ENCODE measurements at regions not wholly inside any gene's neighbourhood (a gene's known extent, or its start where the extent isn't known, plus 50 kb on each side); places are given as distances from the start of the nearest gene placed in this dataset.

DNA sequence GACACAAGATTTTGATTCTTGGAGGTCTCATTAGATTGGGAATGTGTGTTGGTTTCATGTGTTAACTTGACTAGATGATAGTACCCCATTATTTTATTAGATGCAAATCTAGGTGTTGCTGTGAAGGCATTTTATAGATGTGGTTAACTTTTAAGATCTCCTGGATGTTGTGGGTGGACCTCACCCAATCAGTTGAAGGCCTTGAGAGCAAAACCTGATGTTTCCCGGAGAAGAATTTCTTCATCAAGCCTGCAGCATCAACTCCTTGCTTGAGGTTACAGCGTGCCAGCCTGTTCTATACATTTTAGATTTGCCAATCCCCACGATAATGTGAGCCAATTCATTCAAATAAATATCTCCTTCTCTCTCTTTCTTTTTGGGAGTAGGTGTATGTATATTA is 66.8 kb upstream of the EXOC2 start:
- DNase-seq: no peak

DNA sequence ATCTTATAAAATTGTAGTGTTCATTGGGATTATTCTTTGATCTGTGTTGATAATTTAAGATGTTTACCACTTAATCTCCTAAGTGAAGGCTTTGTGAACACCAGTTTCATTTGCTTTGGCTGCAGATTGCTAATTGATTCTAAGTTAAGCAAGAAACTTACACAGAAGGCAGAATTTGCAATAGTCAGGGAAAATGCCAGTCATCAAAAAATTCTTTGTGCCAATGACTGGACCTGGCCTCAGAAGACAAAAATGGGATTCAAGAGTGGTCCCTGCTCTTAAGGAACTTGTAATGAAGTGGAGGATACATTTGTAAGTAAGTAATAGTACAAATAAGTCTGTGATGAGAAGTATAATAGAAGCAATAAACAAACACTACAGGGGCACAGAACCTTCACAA is 63.3 kb upstream of the EXOC2 start:
- no peak for DNase-seq

DNA sequence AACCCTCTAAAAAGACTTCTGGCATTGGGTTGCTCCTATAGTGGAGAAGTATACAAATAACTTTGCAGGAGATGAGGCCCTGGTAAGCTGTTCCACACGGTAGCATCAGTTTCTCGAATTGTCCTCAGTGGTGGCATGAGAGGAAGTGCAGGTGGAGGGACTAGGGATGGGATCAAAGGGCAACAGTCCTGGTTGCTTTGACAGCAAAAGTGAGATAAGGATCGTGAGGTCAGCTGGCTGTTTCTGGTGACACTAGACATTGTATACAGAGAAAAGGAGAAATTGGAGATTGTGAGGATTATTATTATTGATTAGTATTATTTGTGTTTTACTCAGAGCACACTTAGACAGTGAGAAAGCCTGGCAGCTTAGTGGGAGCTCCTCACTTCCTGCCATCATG is 61.3 kb upstream of the EXOC2 start:
- no peak for DNase-seq

DNA sequence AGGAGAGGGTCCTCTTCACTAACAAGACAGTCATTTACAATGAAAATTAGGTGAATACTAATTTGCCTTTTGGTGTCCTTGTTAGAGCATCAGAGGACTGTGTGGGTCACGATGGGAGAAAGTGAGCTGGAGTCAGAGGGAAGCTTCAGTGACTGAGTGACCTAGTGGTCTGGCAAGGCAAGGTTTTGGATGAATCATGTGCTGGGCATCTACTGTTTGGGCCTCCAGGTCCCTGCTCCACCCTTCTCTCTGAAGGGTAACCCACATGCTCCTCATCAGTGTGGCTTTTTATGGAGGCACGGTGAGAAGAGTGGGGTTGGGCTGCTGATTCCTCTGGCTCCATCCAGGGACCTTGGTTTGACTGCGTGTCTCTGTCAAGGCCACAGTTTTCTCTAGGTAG is 60.5 kb upstream of the EXOC2 start:
- no peak for DNase-seq

DNA sequence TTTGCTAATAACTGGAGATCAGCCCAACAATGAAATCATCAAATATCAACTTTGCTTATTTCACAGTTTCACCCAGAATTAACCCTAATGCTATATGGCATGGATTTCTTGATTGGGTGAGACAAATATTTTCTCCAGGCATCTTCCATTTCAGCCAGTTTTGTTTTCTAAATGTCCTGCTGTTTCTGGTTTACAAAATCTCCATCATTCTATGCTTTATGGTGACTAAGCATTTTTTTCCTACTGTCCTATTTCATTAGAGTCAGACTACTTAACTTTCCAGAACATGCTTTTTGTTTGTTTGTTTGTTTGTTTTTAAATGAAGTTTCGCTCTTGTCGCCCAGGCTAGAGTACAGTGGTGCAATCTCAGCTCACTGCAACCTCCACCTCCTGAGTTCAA is 59.5 kb upstream of the EXOC2 start:
- no peak for DNase-seq

DNA sequence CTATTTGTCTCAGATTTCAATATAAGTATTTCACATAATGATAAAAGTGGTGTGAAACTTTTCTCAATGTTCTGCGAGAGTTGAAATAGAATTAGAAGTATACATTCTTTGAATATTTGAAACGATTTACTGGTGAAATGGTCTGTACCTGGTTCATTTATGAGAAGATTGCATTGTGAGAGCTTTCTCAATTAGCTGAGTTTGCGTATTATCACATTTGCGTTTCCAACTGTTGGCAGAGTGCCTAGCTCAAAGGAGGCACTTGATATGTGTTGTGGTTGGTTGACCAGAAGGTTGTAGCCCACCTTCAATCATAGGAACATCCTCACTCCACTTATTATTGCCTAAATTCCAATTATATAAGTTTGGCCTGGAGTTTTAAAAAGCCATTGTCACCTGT is 58.8 kb upstream of the EXOC2 start:
- no peak for DNase-seq

DNA sequence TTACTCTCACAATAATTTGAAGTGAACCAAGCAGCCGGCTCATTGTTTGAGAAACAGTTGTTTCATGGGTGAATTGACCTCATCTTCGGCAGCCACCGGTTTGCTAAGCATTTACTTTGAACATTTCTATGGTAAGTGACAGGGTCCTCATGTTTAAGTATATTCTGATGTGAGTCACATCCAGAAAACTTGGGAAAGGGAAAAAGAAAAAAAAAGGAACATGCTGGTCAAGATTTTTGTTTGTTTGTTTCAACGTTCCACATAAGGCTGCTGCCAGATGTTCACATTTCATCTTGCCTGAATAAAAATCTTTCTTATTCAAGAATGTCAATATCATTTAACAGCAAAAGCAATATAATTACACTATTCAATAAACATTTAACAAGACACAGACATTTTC is 55.0 kb upstream of the EXOC2 start:
- no peak for DNase-seq

DNA sequence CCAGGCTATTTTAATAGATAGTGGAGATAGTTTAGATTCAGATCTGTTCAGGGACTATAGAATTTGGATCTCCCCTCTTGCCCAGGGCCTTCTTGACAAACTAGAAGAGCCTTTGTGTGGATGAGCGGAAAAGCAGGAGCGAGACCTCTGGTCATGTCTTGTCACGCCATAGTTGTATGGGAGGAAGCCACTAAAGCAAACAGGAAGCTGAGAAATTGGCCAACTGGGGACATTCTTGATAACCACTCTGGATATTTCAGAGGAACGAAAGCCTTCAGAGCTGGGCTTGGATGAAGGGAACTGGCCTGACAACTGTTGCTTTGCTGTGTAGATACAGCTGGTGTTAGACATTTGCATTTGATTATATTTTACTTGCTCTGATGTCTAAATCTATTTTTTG is 54.1 kb upstream of the EXOC2 start:
- no peak for DNase-seq

DNA sequence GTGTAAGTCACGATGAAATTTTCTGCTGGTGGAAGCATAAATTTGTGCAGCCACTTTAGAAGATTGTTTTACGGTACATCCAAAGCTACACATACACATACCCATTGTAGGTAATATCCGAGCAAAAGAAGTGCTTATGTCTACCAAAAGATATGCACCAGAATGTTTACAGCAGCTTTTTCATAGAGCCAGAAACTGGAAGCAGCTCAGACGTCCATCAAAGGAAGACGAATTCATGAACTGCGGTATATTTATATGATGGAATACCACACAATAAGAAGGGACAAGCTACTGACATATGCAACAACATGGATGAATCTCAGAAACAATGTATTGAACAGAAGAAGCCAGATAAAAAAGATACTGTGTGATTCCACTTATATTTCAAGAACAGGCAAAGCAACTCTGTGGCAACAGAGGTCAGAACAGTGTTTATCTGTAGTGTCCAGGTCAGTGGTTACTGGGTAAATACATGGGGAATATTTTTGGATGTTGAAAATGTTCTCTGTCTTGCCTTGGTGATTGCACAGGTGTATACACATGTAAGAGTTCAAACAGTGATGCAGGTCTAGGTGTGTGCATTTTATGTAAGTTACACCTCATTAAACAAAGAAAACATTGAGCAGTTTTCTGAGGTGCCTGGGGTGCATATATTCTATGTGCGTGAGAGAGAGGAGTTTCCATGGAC is 51.9 kb upstream of the EXOC2 start:
- no peak for DNase-seq

DNA sequence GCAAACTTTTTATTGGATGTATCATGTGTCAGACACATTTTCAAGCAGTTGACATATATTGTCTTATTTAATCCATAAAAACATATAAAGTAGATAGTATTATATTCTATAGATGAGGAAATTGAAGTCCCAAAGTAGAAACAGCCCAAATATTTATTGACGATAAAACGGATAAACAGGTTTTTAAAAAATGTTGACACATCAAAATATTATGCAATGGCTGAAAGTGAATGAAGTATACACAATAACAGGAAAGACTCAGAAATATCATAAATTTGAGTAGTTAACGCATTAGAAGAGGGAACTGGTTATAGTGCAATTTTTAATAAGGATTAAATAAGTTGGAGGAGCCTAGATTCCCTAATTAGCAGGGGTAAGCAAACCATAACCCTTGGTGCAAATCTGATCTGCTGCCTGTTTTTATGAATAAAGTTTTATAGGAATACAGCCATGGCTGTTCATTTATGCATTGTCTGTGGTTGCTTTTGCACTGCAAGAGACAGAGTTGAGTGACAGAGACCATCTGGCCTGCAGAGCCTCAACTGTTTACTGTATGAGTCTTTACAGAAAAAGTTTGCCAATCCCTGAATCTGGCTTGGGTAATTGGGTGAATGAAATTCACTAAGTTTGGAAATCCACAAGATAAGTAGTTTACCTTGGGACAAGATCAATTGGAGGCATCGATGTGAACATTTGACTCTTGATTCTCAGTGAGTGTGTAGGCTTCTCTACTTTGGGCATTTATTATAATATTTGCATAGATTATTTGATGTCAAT is 50.6 kb upstream of the EXOC2 start:
- no peak for DNase-seq

Measured in fibroblast of skin of abdomen (primary cell).